Osteocyte (in vitro differentiated cells): ENCODE measurements at regions not wholly inside any gene's neighbourhood (a gene's known extent, or its start where the extent isn't known, plus 50 kb on each side); places are given as distances from the start of the nearest gene placed in this dataset.

ENCODE experiments used
- DNase-seq: peaks from one replicate; pipeline ENCODE4 v3.0.0; 2021; ENCODE audit warnings: mixed read lengths; ENCODE audit not compliant: unreplicated experiment; ENCODE audit errors: extremely low spot score
- H3K27ac Mint-ChIP-seq: one replicate; pipeline ENCODE4 v1.8.0; 2021; ENCODE audit warnings: mild to moderate bottlenecking, mixed read lengths; ENCODE audit not compliant: unreplicated experiment
- H3K27me3 Mint-ChIP-seq: one replicate; pipeline ENCODE4 v1.8.0; 2021; ENCODE audit warnings: mixed read lengths; ENCODE audit not compliant: unreplicated experiment
- H3K36me3 Mint-ChIP-seq: one replicate; pipeline ENCODE4 v1.8.0; 2021; ENCODE audit warnings: mixed read lengths; ENCODE audit not compliant: unreplicated experiment
- H3K4me1 Mint-ChIP-seq: one replicate; pipeline ENCODE4 v1.8.0; 2021; ENCODE audit warnings: mixed read lengths; ENCODE audit not compliant: unreplicated experiment
- H3K4me3 Mint-ChIP-seq: one replicate; pipeline ENCODE4 v1.8.0; 2021; ENCODE audit warnings: mild to moderate bottlenecking, moderate library complexity, mixed read lengths; ENCODE audit not compliant: unreplicated experiment
- H3K9me3 Mint-ChIP-seq: one replicate; pipeline ENCODE4 v1.8.0; 2021; ENCODE audit warnings: mixed read lengths; ENCODE audit not compliant: unreplicated experiment
- CTCF ChIP-seq: fragments of 200-600 bp; sonication (generic); IDR thresholded peaks from 2 replicates; pipeline ENCODE4 v1.5.0; 2021; ENCODE audit warnings: antibody characterized with exemption, mild to moderate bottlenecking, moderate library complexity

GRCh38 chr13:105426441-105426840 is 1109.0 kb downstream of the EFNB2 start:
- no peak for DNase-seq
- Mint-ChIP-seq H3K27me3 (no peaks in the 10 kb centered on the region), H3K4me3 (no peak overlapping the region), H3K27ac (no peak overlapping the region), H3K4me1 (peaks cover 10% of the 10 kb centered on the region), H3K9me3 (peaks cover 5% of the 10 kb centered on the region), H3K36me3 (no peaks in the 10 kb centered on the region)
- TF ChIP-seq CTCF = no peak

GRCh38 chr13:105414639-105415038 is 1120.8 kb downstream of the EFNB2 start:
- Mint-ChIP-seq H3K27ac (no peak overlapping the region), H3K36me3 (no peaks in the 10 kb centered on the region), H3K4me1 (no peaks in the 10 kb centered on the region), H3K9me3 (no peaks in the 10 kb centered on the region), H3K4me3 (no peak overlapping the region), H3K27me3 (no peaks in the 10 kb centered on the region)
- no peak for DNase-seq
- TF ChIP-seq CTCF = no peak

GRCh38 chr13:105412171-105412570 is 1123.3 kb downstream of the EFNB2 start:
- DNase-seq = no peak
- Mint-ChIP-seq H3K27me3 (no peaks in the 10 kb centered on the region), H3K9me3 (no peaks in the 10 kb centered on the region), H3K4me1 (no peaks in the 10 kb centered on the region), H3K4me3 (no peak overlapping the region), H3K36me3 (no peaks in the 10 kb centered on the region), H3K27ac (no peak overlapping the region)
- no peak for TF ChIP-seq CTCF

GRCh38 chr13:105410602-105411001 is 1124.9 kb downstream of the EFNB2 start:
- Mint-ChIP-seq H3K4me3 (no peak overlapping the region), H3K36me3 (no peaks in the 10 kb centered on the region), H3K4me1 (no peaks in the 10 kb centered on the region), H3K9me3 (no peaks in the 10 kb centered on the region), H3K27ac (no peak overlapping the region), H3K27me3 (no peaks in the 10 kb centered on the region)
- peak; percentile 53 for TF ChIP-seq CTCF
- DNase-seq = no peak

GRCh38 chr13:105406551-105406950 is 1128.9 kb downstream of the EFNB2 start:
- TF ChIP-seq CTCF = no peak
- Mint-ChIP-seq H3K27ac (no peak overlapping the region), H3K4me1 (no peaks in the 10 kb centered on the region), H3K36me3 (no peaks in the 10 kb centered on the region), H3K9me3 (peaks cover 8% of the 10 kb centered on the region), H3K27me3 (no peaks in the 10 kb centered on the region), H3K4me3 (no peak overlapping the region)
- DNase-seq = no peak
